Natural killer cell (primary cell): ENCODE measurements at regions not wholly inside any gene's neighbourhood (a gene's known extent, or its start where the extent isn't known, plus 50 kb on each side); places are given as distances from the start of the nearest gene placed in this dataset.

Experiments used
- ATAC-seq, 3 donors: fragments of 150-1000 bp in 2 of 3; fragments of 200-7000 bp in 1 of 3; cut with Tn5 transposase; 1 replicate in 1 of 3; 2 replicates in 2 of 3; pipeline ENCODE4 v1.10.0; 2021; ENCODE audit warnings: mild to moderate bottlenecking in 2 of 3, moderate library complexity in 2 of 3
- DNase-seq, 2 donors: peaks; one replicate each; pipeline versions ENCODE4 v3.0.0 to v3.0.0-alpha.2; 2013 to 2021; ENCODE audit warnings: mixed read lengths in 1 of 2
- H3K27ac ChIP-seq: one replicate; pipeline ENCODE4 v1.5.1; 2013; ENCODE audit warnings: mild to moderate bottlenecking, low read length
- H3K27me3 ChIP-seq: one replicate; pipeline ENCODE4 v1.6.1; 2013; ENCODE audit warnings: low read length; ENCODE audit not compliant: control insufficient read depth, insufficient read depth
- H3K36me3 ChIP-seq: one replicate; pipeline ENCODE4 v1.6.1; 2013; ENCODE audit warnings: low read length; ENCODE audit not compliant: control insufficient read depth, insufficient read depth
- H3K4me1 ChIP-seq: one replicate; pipeline ENCODE4 v1.6.1; 2013; ENCODE audit warnings: low read length; ENCODE audit not compliant: control insufficient read depth, insufficient read depth
- H3K4me3 ChIP-seq: one replicate; pipeline ENCODE4 v1.5.1; 2013; ENCODE audit warnings: low read length
- H3K9me3 ChIP-seq: one replicate; pipeline ENCODE4 v1.6.1; 2013; ENCODE audit warnings: low read length; ENCODE audit not compliant: control insufficient read depth, insufficient read depth
- H3K27ac Mint-ChIP-seq, 2 donors: one replicate each; pipeline ENCODE4 v1.8.0; 2022; ENCODE audit warnings: mild to moderate bottlenecking in 2 of 2, mixed read lengths in 2 of 2, moderate library complexity in 1 of 2
- H3K27me3 Mint-ChIP-seq, 2 donors: one replicate each; pipeline ENCODE4 v1.8.0; 2022; ENCODE audit warnings: low read depth in 2 of 2, mixed read lengths in 2 of 2
- H3K36me3 Mint-ChIP-seq: one replicate; pipeline ENCODE4 v1.8.0; 2022; ENCODE audit warnings: mixed read lengths
- H3K4me1 Mint-ChIP-seq, 2 donors: one replicate each; pipeline ENCODE4 v1.8.0; 2022; ENCODE audit warnings: mixed read lengths in 2 of 2
- H3K4me3 Mint-ChIP-seq: one replicate; pipeline ENCODE4 v1.8.0; 2022; ENCODE audit warnings: mild to moderate bottlenecking, moderate library complexity, mixed read lengths
- H3K9me3 Mint-ChIP-seq, 2 donors: one replicate each; pipeline ENCODE4 v1.8.0; 2022; ENCODE audit warnings: mixed read lengths in 2 of 2
- CTCF ChIP-seq: fragments of 200-600 bp; IDR thresholded peaks from one replicate; pipeline ENCODE4 v1.8.0; 2022; ENCODE audit warnings: antibody characterized with exemption
- WGBS: methylation state at CpG from one replicate; pipeline ENCODE4 v1.1.7; 2013; ENCODE audit warnings: missing lambda C conversion rate; ENCODE audit not compliant: insufficient coverage; 5-methylcytosine and 5-hydroxymethylcytosine counted together
- intact Hi-C: fragments of 100-400 bp; cut with micrococcal nuclease; formaldehyde crosslinking; loops from one replicate; pipeline ENCODE4 v1.14.2; 2022

- Histone ChIP-seq H3K27ac (no peak overlapping the region), H3K4me1 (no peaks in the 10 kb centered on the region), H3K9me3 (no peaks in the 10 kb centered on the region), H3K27me3 (no peaks in the 10 kb centered on the region), H3K36me3 (no peaks in the 10 kb centered on the region), H3K4me3 (no peak overlapping the region)
- peaks cover 2 to 8% of the 10 kb centered on the region in 2 donors for H3K9me3 Mint-ChIP-seq
- H3K27ac Mint-ChIP-seq: no peak overlapping the region
- no peaks in the 10 kb centered on the region for H3K4me1 Mint-ChIP-seq
- ATAC-seq (no peak), DNase-seq (no peak)
- no peaks in the 10 kb centered on the region for H3K36me3 Mint-ChIP-seq
- intact Hi-C loops: no loop called here
- TF ChIP-seq CTCF: no peak
- no peak overlapping the region for H3K4me3 Mint-ChIP-seq
- no peaks in the 10 kb centered on the region for H3K27me3 Mint-ChIP-seq
Measured at GRCh38 chr1:106925750-106926149, 130.7 kb upstream of the PRMT6 start.

DNA sequence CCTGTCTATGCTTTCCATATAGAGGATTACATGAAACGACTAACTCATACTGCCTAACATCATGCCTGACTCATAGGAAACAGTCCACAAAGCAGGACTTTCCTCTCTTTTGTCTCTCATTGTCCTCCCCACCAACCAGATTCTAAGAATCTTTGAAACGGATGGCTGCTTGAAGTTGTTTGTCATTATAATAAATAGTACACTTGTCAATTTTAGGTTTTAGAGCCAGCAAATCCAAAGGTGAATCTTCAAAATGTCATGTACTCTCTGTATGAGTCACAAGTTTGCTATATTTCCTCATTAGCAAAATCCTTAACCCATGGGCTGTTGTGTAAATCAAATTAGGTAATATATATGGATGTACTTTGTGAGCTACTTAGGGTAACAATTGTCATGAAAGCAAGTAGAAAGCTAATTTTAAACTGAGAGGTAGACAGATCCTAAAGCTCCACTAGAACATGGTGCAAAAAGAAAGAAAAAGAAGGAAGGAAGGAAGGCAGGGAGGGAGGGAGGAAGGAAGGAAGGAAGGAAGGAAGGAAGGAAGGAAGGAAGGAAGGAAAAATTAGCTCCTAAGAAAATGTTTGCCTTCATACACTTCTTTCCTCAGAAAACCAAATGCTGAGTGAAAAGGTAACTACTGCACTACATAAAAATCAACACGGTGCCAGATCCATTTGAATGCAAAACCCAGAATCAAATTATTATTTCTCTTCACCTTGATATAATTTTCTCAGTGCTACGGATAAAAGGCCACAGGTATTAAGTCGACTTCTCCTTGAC, 129.5 kb upstream of the PRMT6 start:
- H3K9me3 Mint-ChIP-seq: peaks cover 2 to 8% of the 10 kb centered on the region in 2 donors
- no peaks in the 10 kb centered on the region for H3K27me3 Mint-ChIP-seq
- Histone ChIP-seq H3K36me3 (no peaks in the 10 kb centered on the region), H3K4me3 (no peak overlapping the region), H3K27ac (no peak overlapping the region), H3K9me3 (no peaks in the 10 kb centered on the region), H3K27me3 (no peaks in the 10 kb centered on the region), H3K4me1 (no peaks in the 10 kb centered on the region)
- 77% methylated on average over 3 of the region's 5 CpGs for WGBS
- no peak overlapping the region for H3K27ac Mint-ChIP-seq
- TF ChIP-seq CTCF: no peak
- ATAC-seq (no peak), DNase-seq (no peak)
- no peaks in the 10 kb centered on the region for H3K36me3 Mint-ChIP-seq
- intact Hi-C loops: no loop called here
- H3K4me3 Mint-ChIP-seq: no peak overlapping the region
- H3K4me1 Mint-ChIP-seq: no peaks in the 10 kb centered on the region

DNA sequence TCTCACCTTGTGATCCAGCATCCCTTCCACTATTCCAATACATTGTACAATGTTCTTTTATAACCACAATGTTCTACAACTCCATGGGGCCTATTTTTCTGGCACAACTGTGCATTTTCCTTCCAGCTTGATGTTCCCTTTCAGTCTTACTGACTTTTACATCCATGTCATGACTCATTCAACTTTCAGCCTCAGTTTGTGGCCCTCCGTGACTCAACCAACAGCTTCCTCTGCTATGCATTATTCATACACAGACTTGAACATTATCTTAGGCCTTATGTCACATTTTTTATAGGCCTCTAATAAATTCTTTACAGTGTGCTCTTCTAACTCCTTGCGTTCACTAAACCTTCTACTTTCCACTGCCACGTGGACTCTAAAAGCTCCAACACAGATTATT, 119.4 kb upstream of the PRMT6 start:
- DNase-seq (no peak), ATAC-seq (no peak)
- Histone ChIP-seq H3K27me3 (no peaks in the 10 kb centered on the region), H3K36me3 (no peaks in the 10 kb centered on the region), H3K27ac (no peak overlapping the region), H3K9me3 (no peaks in the 10 kb centered on the region), H3K4me1 (no peaks in the 10 kb centered on the region), H3K4me3 (no peak overlapping the region)
- no peak overlapping the region for H3K27ac Mint-ChIP-seq
- TF ChIP-seq CTCF: no peak
- no peaks in the 10 kb centered on the region for H3K27me3 Mint-ChIP-seq
- 60% methylated on average over 3 of the region's 3 CpGs for WGBS
- H3K4me3 Mint-ChIP-seq: no peak overlapping the region
- peaks cover 10 to 14% of the 10 kb centered on the region in 2 donors for H3K9me3 Mint-ChIP-seq
- intact Hi-C loops: no loop called here
- no peaks in the 10 kb centered on the region for H3K4me1 Mint-ChIP-seq
- H3K36me3 Mint-ChIP-seq: no peaks in the 10 kb centered on the region

- Mint-ChIP-seq H3K36me3 (no peaks in the 10 kb centered on the region), H3K4me3 (no peak overlapping the region), H3K9me3 (peaks cover 2 to 4% of the 10 kb centered on the region in 2 donors), H3K4me1 (no peaks in the 10 kb centered on the region), H3K27me3 (no peaks in the 10 kb centered on the region), H3K27ac (no peak overlapping the region)
- H3K27me3 ChIP-seq: no peaks in the 10 kb centered on the region
- DNase-seq: no peak
- H3K4me1 ChIP-seq: no peaks in the 10 kb centered on the region
- 82% methylated on average over 2 of the region's 2 CpGs for WGBS
- H3K4me3 ChIP-seq: no peak overlapping the region
- intact Hi-C loops: no loop called here
- no peak for ATAC-seq
- TF ChIP-seq CTCF: no peak
- H3K36me3 ChIP-seq: no peaks in the 10 kb centered on the region
- no peak overlapping the region for H3K27ac ChIP-seq
- H3K9me3 ChIP-seq: no peaks in the 10 kb centered on the region
Measured at GRCh38 chr1:106944721-106945120, 111.8 kb upstream of the PRMT6 start.
